ENCODE measurements at regions not wholly inside any gene's neighbourhood (a gene's known extent, or its start where the extent isn't known, plus 50 kb on each side); places are given as distances from the start of the nearest gene placed in this dataset.

- peaks cover 0 to 8% (median 0%) of the 10 kb centered on the region in 4 donors for H3K9me3 ChIP-seq (ENCODE audit: control insufficient read depth in 4 of 4, insufficient read depth in 3 of 4, low read length in 3 of 4)
- no peak for TF ChIP-seq CTCF (IDR thresholded peaks at IDR 0.05; ENCODE audit: control extremely low read depth, extremely low read depth)
- ATAC-seq (ENCODE audit: insufficient read depth, low FRiP score) (no peak), DNase-seq (no peak)
- H3K4me3 ChIP-seq, result no peak overlapping the region
- peaks cover 0 to 9% (median 0%) of the 10 kb centered on the region in 5 donors for H3K4me1 ChIP-seq (ENCODE audit: control insufficient read depth in 5 of 5, insufficient read depth in 5 of 5, low read length in 5 of 5)
- no peak overlapping the region for H3K9ac ChIP-seq (ENCODE audit: insufficient read depth in 1 of 2, low read length in 2 of 2)
- H3K27ac ChIP-seq (ENCODE audit: low read depth in 1 of 2, low read length in 1 of 2), result no peak overlapping the region
- H3K27me3 ChIP-seq (ENCODE audit: control insufficient read depth in 3 of 3, insufficient read depth in 3 of 3, low read length in 2 of 3), result no peaks in the 10 kb centered on the region
- H3K36me3 ChIP-seq (ENCODE audit: control insufficient read depth in 4 of 4, insufficient read depth in 4 of 4, low read length in 4 of 4), result no peaks in the 10 kb centered on the region
These were observed 154.9 kb upstream of the SDK2 start for GRCh38 chr17:73799096-73799495.

DNA sequence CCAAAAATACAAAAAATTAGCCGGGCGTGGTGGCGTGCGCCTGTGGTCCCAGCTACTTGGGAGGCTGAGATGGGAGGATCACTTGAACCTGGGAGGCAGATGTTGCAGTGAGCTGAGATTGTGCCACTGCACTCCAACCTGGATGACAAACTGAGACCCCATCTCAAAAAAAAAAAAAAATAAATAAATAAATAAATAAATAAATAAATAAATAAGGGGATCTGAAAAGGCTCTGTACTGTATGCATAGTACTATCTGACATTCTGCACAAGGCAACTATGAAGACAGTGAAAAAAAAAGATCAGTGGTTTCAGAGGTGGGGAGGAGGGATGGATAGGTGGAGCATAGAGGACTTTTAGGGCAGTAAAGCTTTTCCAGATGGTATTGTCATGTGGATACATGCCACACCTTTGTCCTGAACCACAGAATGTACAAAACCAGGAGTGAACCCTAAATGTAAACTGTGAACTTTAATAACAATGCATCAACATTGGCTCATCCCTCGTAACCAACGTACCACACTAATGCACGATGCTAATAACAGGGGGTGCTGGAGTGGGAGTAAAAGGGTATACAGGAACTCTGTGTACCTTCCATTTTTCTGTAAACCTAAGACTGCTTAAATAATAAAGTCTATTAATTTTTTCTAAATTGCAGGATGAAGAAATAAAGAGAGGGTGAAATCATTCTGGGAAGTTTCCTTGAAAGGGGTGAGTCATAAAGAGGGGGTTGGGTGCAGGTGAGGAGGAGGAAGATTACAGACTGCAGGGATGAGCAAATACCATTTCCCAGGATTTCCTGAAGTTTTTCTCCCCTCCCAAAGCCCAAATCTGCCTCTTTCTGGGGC lies 155.8 kb upstream of the SDK2 start:
- DNase-seq (no peak), ATAC-seq (ENCODE audit: insufficient read depth, low FRiP score) (no peak)
- Histone ChIP-seq H3K36me3 (ENCODE audit: control insufficient read depth in 4 of 4, insufficient read depth in 4 of 4, low read length in 4 of 4) (no peaks in the 10 kb centered on the region), H3K4me1 (ENCODE audit: control insufficient read depth in 5 of 5, insufficient read depth in 5 of 5, low read length in 5 of 5) (peaks cover 0 to 9% (median 0%) of the 10 kb centered on the region in 5 donors), H3K27ac (ENCODE audit: low read depth in 1 of 2, low read length in 1 of 2) (no peak overlapping the region), H3K9me3 (ENCODE audit: control insufficient read depth in 4 of 4, insufficient read depth in 3 of 4, low read length in 3 of 4) (peaks cover 0 to 8% (median 0%) of the 10 kb centered on the region in 4 donors), H3K9ac (ENCODE audit: insufficient read depth in 1 of 2, low read length in 2 of 2) (no peak overlapping the region), H3K27me3 (ENCODE audit: control insufficient read depth in 3 of 3, insufficient read depth in 3 of 3, low read length in 2 of 3) (no peaks in the 10 kb centered on the region), H3K4me3 (no peak overlapping the region)
- WGBS, 2 donors, result 91 to 96% methylated on average over 7 of the region's 7 CpGs
- no peak for TF ChIP-seq CTCF (IDR thresholded peaks at IDR 0.05; ENCODE audit: control extremely low read depth, extremely low read depth)

- H3K9me3 ChIP-seq (ENCODE audit: control insufficient read depth in 4 of 4, insufficient read depth in 3 of 4, low read length in 3 of 4), result peaks cover 0 to 8% (median 0%) of the 10 kb centered on the region in 4 donors
- no peaks in the 10 kb centered on the region for H3K36me3 ChIP-seq (ENCODE audit: control insufficient read depth in 4 of 4, insufficient read depth in 4 of 4, low read length in 4 of 4)
- DNase-seq (no peak), ATAC-seq (ENCODE audit: insufficient read depth, low FRiP score) (no peak)
- H3K4me3 ChIP-seq, result no peak overlapping the region
- 68 to 82% methylated on average over 8 of the region's 8 CpGs for WGBS, 2 donors
- no peak overlapping the region for H3K9ac ChIP-seq (ENCODE audit: insufficient read depth in 1 of 2, low read length in 2 of 2)
- peaks cover 0 to 9% (median 0%) of the 10 kb centered on the region in 5 donors for H3K4me1 ChIP-seq (ENCODE audit: control insufficient read depth in 5 of 5, insufficient read depth in 5 of 5, low read length in 5 of 5)
- TF ChIP-seq CTCF (IDR thresholded peaks at IDR 0.05; ENCODE audit: control extremely low read depth, extremely low read depth), result no peak
- H3K27ac ChIP-seq (ENCODE audit: low read depth in 1 of 2, low read length in 1 of 2), result no peak overlapping the region
- H3K27me3 ChIP-seq (ENCODE audit: control insufficient read depth in 3 of 3, insufficient read depth in 3 of 3, low read length in 2 of 3), result no peaks in the 10 kb centered on the region
These were observed 156.6 kb upstream of the SDK2 start for GRCh38 chr17:73800893-73801292.

Data from lung (tissue), 11 donors.